Left ventricle myocardium inferior (tissue), 1 donor: ENCODE measurements at regions not wholly inside any gene's neighbourhood (a gene's known extent, or its start where the extent isn't known, plus 50 kb on each side); places are given as distances from the start of the nearest gene placed in this dataset.

Experiments used
- DNase-seq: peaks from one replicate; pipeline ENCODE4 v3.0.0-alpha.2; 2020
- H3K27ac ChIP-seq: fragments of 200-600 bp; replicated peaks from 2 replicates; pipeline ENCODE4 v1.8.0; 2021
- H3K27me3 ChIP-seq: fragments of 200-600 bp; 2 replicates; pipeline ENCODE4 v1.8.0; 2021; ENCODE audit warnings: low read depth
- H3K36me3 ChIP-seq: fragments of 200-600 bp; 2 replicates; pipeline ENCODE4 v1.8.0; 2021
- H3K4me1 ChIP-seq: fragments of 200-600 bp; 2 replicates; pipeline ENCODE4 v1.8.0; 2021
- H3K4me3 ChIP-seq: fragments of 200-600 bp; 2 replicates; pipeline ENCODE4 v1.8.0; 2021; ENCODE audit warnings: mild to moderate bottlenecking, moderate library complexity
- H3K9me3 ChIP-seq: fragments of 200-600 bp; replicated peaks from 2 replicates; pipeline ENCODE4 v1.8.0; 2021
- intact Hi-C: fragments of 100-400 bp; cut with micrococcal nuclease; formaldehyde crosslinking; loops from one replicate; pipeline ENCODE4 v1.11.0; 2022
- TF ChIP-seq, protein P1 (sequence below): fragments of 200-600 bp; IDR thresholded peaks from 2 replicates; pipeline ENCODE4 v1.8.0; 2021; ENCODE audit warnings: antibody characterized with exemption, mild to moderate bottlenecking, borderline replicate concordance
- donor health status: DM: no; HTN: yes; CAD: no; lungs with severe emphysema.

- Histone ChIP-seq H3K36me3 (no peaks in the 10 kb centered on the region), H3K4me1 (no peaks in the 10 kb centered on the region), H3K27me3 (no peaks in the 10 kb centered on the region), H3K27ac (no peak overlapping the region), H3K9me3 (no peaks in the 10 kb centered on the region), H3K4me3 (no peak overlapping the region)
- TF ChIP-seq, protein P1, sequence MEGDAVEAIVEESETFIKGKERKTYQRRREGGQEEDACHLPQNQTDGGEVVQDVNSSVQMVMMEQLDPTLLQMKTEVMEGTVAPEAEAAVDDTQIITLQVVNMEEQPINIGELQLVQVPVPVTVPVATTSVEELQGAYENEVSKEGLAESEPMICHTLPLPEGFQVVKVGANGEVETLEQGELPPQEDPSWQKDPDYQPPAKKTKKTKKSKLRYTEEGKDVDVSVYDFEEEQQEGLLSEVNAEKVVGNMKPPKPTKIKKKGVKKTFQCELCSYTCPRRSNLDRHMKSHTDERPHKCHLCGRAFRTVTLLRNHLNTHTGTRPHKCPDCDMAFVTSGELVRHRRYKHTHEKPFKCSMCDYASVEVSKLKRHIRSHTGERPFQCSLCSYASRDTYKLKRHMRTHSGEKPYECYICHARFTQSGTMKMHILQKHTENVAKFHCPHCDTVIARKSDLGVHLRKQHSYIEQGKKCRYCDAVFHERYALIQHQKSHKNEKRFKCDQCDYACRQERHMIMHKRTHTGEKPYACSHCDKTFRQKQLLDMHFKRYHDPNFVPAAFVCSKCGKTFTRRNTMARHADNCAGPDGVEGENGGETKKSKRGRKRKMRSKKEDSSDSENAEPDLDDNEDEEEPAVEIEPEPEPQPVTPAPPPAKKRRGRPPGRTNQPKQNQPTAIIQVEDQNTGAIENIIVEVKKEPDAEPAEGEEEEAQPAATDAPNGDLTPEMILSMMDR = no peak
- intact Hi-C loops = no loop called here
- DNase-seq = no peak
Measured at GRCh38 chr3:150141790-150142326, 171.2 kb upstream of the PFN2 start.

DNA sequence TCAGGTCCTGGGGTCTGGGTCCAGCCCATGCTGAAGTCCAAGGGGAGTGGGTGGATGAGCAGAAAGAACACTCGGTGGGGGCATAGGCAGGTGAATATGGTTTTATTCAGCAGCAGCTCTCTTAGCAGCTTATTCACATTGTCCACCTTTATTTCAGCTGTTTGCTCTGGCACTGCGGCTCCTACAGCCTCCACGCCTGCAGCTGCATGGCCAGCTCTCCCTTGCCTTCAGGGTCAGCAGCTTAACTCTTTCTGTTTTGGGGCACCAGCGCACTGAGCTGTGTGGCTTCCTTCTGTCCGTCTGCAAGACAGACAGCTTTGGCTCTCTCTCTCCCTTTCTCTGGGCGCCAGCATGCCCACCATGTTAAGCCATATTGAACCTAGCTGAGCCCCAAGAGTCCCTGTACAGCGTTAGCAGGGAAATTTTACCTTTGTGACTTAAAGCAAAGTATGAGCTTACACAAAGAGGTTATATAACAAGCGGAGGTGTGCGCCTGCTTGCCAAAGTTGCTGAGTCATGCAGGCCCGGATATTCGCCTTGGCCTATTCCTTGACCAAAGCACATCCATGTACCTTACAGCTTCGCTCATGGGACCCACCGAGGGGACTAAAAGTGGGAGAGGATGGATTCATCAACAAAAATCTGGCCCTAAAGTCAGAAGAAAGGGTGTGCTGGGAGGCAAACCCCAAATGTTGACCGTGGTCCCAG is 170.1 kb upstream of the PFN2 start:
- no peaks in the 10 kb centered on the region for H3K36me3 ChIP-seq
- intact Hi-C loops = no loop called here
- no peak for DNase-seq
- no peaks in the 10 kb centered on the region for H3K27me3 ChIP-seq
- H3K27ac ChIP-seq = no peak overlapping the region
- TF ChIP-seq, protein P1 = no peak
- H3K9me3 ChIP-seq = no peaks in the 10 kb centered on the region
- H3K4me3 ChIP-seq = no peak overlapping the region
- no peaks in the 10 kb centered on the region for H3K4me1 ChIP-seq

DNA sequence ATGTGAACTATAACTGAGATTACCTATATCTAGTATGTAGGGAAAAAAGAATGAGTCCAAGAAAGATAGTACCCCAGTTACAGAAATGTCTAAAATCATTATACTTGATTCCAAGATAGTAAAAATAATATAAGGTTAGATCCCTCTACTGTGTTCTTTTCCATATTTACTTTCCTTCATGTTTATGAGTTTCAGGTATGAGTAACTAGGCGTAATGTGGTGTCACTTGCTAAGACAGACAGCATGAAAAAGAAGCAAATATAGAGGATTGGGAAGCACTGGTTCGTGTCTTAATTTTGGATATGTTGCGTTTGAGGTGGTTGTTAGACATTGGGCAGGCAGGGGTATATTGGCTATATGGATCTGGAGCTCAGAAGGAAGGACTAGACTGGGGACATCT is 168.1 kb upstream of the PFN2 start:
- H3K4me3 ChIP-seq = no peak overlapping the region
- H3K36me3 ChIP-seq = no peaks in the 10 kb centered on the region
- TF ChIP-seq, protein P1 = no peak
- intact Hi-C loops = no loop called here
- DNase-seq = no peak
- H3K4me1 ChIP-seq = no peaks in the 10 kb centered on the region
- H3K27ac ChIP-seq = no peak overlapping the region
- H3K9me3 ChIP-seq = no peaks in the 10 kb centered on the region
- H3K27me3 ChIP-seq = no peaks in the 10 kb centered on the region

DNA sequence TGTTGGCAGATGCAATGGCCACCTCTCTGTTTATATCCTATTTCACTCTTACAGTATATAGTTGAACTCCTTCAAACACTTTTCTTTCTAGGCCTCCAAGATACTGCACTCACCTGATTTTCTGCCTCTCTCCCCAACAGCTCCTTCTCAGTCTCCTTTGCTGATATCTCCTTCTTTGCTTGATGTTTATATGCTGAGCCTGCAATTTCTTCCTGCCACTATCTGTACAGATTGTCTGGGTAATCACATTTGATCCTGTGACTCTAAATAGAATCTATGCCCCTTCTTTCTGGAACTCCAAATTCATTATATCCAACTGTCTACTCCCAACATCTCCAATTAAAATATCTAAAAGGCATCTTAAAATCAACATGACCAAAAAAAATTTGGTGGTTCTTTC is 165.5 kb upstream of the PFN2 start:
- Histone ChIP-seq H3K4me3 (no peak overlapping the region), H3K27me3 (no peaks in the 10 kb centered on the region), H3K9me3 (no peaks in the 10 kb centered on the region), H3K27ac (no peak overlapping the region), H3K36me3 (no peaks in the 10 kb centered on the region), H3K4me1 (no peaks in the 10 kb centered on the region)
- intact Hi-C loops = no loop called here
- TF ChIP-seq, protein P1 = no peak
- DNase-seq = no peak

DNA sequence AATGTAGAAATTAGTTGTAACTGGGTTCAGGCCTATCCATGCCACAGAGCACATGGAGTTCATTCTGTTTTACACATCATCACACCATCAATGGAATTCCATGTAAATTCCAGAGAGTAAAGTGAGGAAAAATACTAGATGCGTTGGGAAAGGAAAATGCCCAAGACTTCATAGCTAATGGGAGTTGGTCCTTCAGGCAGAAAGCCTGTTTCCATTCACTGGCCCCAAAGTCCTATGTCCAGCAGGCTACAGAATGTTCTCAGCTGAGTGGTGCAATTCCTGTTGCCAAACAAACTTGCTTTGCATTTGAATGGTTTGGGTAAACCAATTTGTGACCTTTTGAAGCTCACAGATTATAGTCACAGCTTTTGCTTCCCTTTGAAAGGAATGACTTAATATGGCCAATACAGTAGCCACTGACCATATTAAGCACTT is 164.6 kb upstream of the PFN2 start:
- Histone ChIP-seq H3K4me1 (no peaks in the 10 kb centered on the region), H3K27me3 (no peaks in the 10 kb centered on the region), H3K9me3 (no peaks in the 10 kb centered on the region), H3K27ac (no peak overlapping the region), H3K36me3 (no peaks in the 10 kb centered on the region), H3K4me3 (no peak overlapping the region)
- TF ChIP-seq, protein P1 = no peak
- DNase-seq = no peak
- intact Hi-C loops = no loop called here
